NCI-H1105 (cell line): ENCODE measurements at regions not wholly inside any gene's neighbourhood (a gene's known extent, or its start where the extent isn't known, plus 50 kb on each side); places are given as distances from the start of the nearest gene placed in this dataset.
"Not testable (repeated sequence)": the region's sequence is repeated elsewhere in the genome, so short reads cannot be mapped to it uniquely, and the experiment has no call there.

Experiments used
- DNase-seq: peaks from one replicate; lab custom pipeline; 2025; lab: John Stamatoyannopoulos, UW

- not testable (repeated sequence) for DNase-seq
Observed at GRCh38 chr14:106768972-106769700, 1242.8 kb downstream of the TMEM121 start.

GRCh38 chr14:106770158-106770672 is 1243.8 kb downstream of the TMEM121 start:
- not testable (repeated sequence) for DNase-seq

- peak; percentile 41 for DNase-seq
Observed at GRCh38 chr14:106774889-106775480, 1248.6 kb downstream of the TMEM121 start.

GRCh38 chr14:106776395-106776983 is 1250.1 kb downstream of the TMEM121 start:
- no peak for DNase-seq

GRCh38 chr14:106778986-106779385 is 1252.6 kb downstream of the TMEM121 start:
- no peak for DNase-seq

- DNase-seq = no peak
Observed at GRCh38 chr14:106786697-106787096, 1260.3 kb downstream of the TMEM121 start.

- no peak for DNase-seq
Observed at GRCh38 chr14:106787626-106788025, 1261.2 kb downstream of the TMEM121 start.

- DNase-seq = no peak
Observed at GRCh38 chr14:106788534-106788933, 1262.2 kb downstream of the TMEM121 start.

GRCh38 chr14:106789318-106789717 is 1262.9 kb downstream of the TMEM121 start:
- no peak for DNase-seq

GRCh38 chr14:106790189-106791036 is 1264.0 kb downstream of the TMEM121 start:
- DNase-seq = no peak

- no peak for DNase-seq
Observed at GRCh38 chr14:106792543-106792942, 1266.2 kb downstream of the TMEM121 start.

- DNase-seq = not testable (repeated sequence)
Observed at GRCh38 chr14:106798166-106798565, 1271.8 kb downstream of the TMEM121 start.

- DNase-seq = peak; percentile 4
Observed at GRCh38 chr14:106802413-106803364, 1276.3 kb downstream of the TMEM121 start.

- DNase-seq = no peak
Observed at GRCh38 chr14:106803379-106803778, 1277.0 kb downstream of the TMEM121 start.

- DNase-seq = no peak
Observed at GRCh38 chr14:106807493-106807892, 1281.1 kb downstream of the TMEM121 start.

- no peak for DNase-seq
Observed at GRCh38 chr14:106808458-106808857, 1282.1 kb downstream of the TMEM121 start.

- DNase-seq = no peak
Observed at GRCh38 chr14:106808907-106809306, 1282.5 kb downstream of the TMEM121 start.

GRCh38 chr14:106809615-106810014 is 1283.2 kb downstream of the TMEM121 start:
- DNase-seq = no peak

GRCh38 chr14:106810168-106810567 is 1283.8 kb downstream of the TMEM121 start:
- DNase-seq = not testable (repeated sequence)

- DNase-seq = no peak
Observed at GRCh38 chr14:106811162-106811561, 1284.8 kb downstream of the TMEM121 start.
